Parathyroid adenoma (tissue), 2 donors: ENCODE measurements at regions not wholly inside any gene's neighbourhood (a gene's known extent, or its start where the extent isn't known, plus 50 kb on each side); places are given as distances from the start of the nearest gene placed in this dataset.
"Not testable (repeated sequence)": the region's sequence is repeated elsewhere in the genome, so short reads cannot be mapped to it uniquely, and the experiment has no call there.

ENCODE experiments used
- H2AFZ ChIP-seq: fragments of 300-600 bp; sonication (generic); one replicate; pipeline ENCODE4 v1.7.0; 2017; ENCODE audit warnings: antibody characterized with exemption, mild to moderate bottlenecking
- H3K27ac ChIP-seq: fragments of 300-600 bp; sonication (generic); one replicate; pipeline ENCODE4 v1.7.0; 2017
- H3K27me3 ChIP-seq: fragments of 300-600 bp; sonication (generic); one replicate; pipeline ENCODE4 v1.7.0; 2017; ENCODE audit warnings: low read length; ENCODE audit not compliant: control insufficient read depth, insufficient read depth
- H3K36me3 ChIP-seq: fragments of 300-600 bp; sonication (generic); one replicate; pipeline ENCODE4 v1.7.0; 2017; ENCODE audit warnings: low read length; ENCODE audit not compliant: control insufficient read depth, insufficient read depth
- H3K4me1 ChIP-seq: fragments of 300-600 bp; sonication (generic); one replicate; pipeline ENCODE4 v1.7.0; 2017; ENCODE audit warnings: control low read depth
- H3K4me2 ChIP-seq: fragments of 300-600 bp; sonication (generic); one replicate; pipeline ENCODE4 v1.7.0; 2017; ENCODE audit warnings: low read length
- H3K4me3 ChIP-seq: fragments of 300-600 bp; sonication (generic); one replicate; pipeline ENCODE4 v1.7.0; 2017; ENCODE audit warnings: low read depth, low read length
- H3K79me2 ChIP-seq: fragments of 300-600 bp; sonication (generic); one replicate; pipeline ENCODE4 v1.7.0; 2017; ENCODE audit warnings: control low read depth
- H3K9ac ChIP-seq: fragments of 300-600 bp; sonication (generic); one replicate; pipeline ENCODE4 v1.7.0; 2017; ENCODE audit warnings: mild to moderate bottlenecking
- H3K9me3 ChIP-seq: fragments of 300-600 bp; sonication (generic); one replicate; pipeline ENCODE4 v1.7.0; 2017; ENCODE audit warnings: low read length; ENCODE audit not compliant: control insufficient read depth
- CTCF ChIP-seq: fragments of 300-600 bp; sonication (generic); IDR thresholded peaks from one replicate; pipeline ENCODE4 v1.7.0; 2017; ENCODE audit warnings: antibody characterized with exemption, mild to moderate bottlenecking
- donor health status: primary hyperparathyroidism.

DNA sequence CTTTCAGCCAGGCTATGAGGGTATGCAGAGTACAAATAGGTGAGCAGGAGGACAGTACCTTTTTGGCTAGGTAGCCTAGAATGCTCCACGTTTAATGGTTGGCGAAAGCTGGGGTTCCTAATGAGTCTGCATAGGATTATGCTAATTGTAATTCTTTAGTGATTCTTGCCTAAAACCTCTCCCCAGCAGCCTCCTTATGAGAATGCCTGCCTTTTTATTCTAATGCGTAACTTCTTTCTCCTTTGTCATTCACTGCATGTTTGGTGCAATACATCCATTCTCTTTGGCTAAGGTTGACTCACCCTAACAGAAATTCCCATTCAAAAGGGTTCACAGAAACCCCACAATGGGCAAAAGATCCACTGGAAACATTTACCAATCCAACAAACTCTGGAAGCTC lies 752.2 kb downstream of the FSCB start:
- Histone ChIP-seq H3K4me3 (no peak overlapping the region), H3K4me2 (no peak overlapping the region), H3K9me3 (no peaks in the 10 kb centered on the region), H3K4me1 (no peaks in the 10 kb centered on the region), H2AFZ (no peak overlapping the region), H3K27ac (no peak overlapping the region), H3K9ac (no peak overlapping the region), H3K27me3 (no peaks in the 10 kb centered on the region), H3K36me3 (no peaks in the 10 kb centered on the region), H3K79me2 (no peaks in the 10 kb centered on the region)
- no peak for TF ChIP-seq CTCF

- no peaks in the 10 kb centered on the region for H3K79me2 ChIP-seq
- no peaks in the 10 kb centered on the region for H3K27me3 ChIP-seq
- no peaks in the 10 kb centered on the region for H3K36me3 ChIP-seq
- H3K4me3 ChIP-seq = no peak overlapping the region
- H3K4me1 ChIP-seq = no peaks in the 10 kb centered on the region
- no peak overlapping the region for H3K27ac ChIP-seq
- H3K9me3 ChIP-seq = no peaks in the 10 kb centered on the region
- H3K9ac ChIP-seq = no peak overlapping the region
- no peak overlapping the region for H3K4me2 ChIP-seq
- no peak overlapping the region for H2AFZ ChIP-seq
- TF ChIP-seq CTCF = no peak
Measured at GRCh38 chr14:43745746-43746145, 761.3 kb downstream of the FSCB start.

- Histone ChIP-seq H3K36me3 (no peaks in the 10 kb centered on the region), H3K4me2 (no peak overlapping the region), H3K9me3 (no peaks in the 10 kb centered on the region), H3K79me2 (no peaks in the 10 kb centered on the region), H3K9ac (no peak overlapping the region), H3K27me3 (no peaks in the 10 kb centered on the region), H3K4me3 (no peak overlapping the region), H2AFZ (no peak overlapping the region), H3K4me1 (no peaks in the 10 kb centered on the region), H3K27ac (no peak overlapping the region)
- no peak for TF ChIP-seq CTCF
Measured at GRCh38 chr14:43735932-43736331, 771.2 kb downstream of the FSCB start.

DNA sequence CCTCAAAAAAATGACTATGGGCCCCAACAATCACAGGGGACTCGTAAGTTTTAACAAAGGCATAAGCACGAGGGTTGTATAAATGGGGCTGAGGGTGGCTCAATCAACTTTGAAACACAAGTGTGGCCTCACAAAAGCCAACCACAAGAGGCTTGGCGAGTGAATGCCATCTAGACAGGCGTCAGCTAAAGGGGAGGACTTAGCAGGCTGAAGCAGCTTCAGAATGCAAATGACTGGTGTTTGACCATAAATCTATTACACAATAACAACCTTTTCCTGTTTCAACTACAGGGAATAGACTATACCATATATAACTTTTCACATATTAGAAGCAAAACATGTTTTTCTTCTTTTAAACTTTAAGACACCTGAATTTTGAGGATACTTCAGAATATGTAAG lies 777.9 kb downstream of the FSCB start:
- no peak overlapping the region for H3K27ac ChIP-seq
- no peaks in the 10 kb centered on the region for H3K4me1 ChIP-seq
- no peaks in the 10 kb centered on the region for H3K36me3 ChIP-seq
- no peak overlapping the region for H3K4me3 ChIP-seq
- H3K4me2 ChIP-seq = no peak overlapping the region
- no peaks in the 10 kb centered on the region for H3K79me2 ChIP-seq
- no peak overlapping the region for H3K9ac ChIP-seq
- no peaks in the 10 kb centered on the region for H3K27me3 ChIP-seq
- no peak for TF ChIP-seq CTCF
- no peaks in the 10 kb centered on the region for H3K9me3 ChIP-seq
- H2AFZ ChIP-seq = no peak overlapping the region

GRCh38 chr14:43706900-43707299 lies 800.2 kb downstream of the FSCB start:
- no peaks in the 10 kb centered on the region for H3K27me3 ChIP-seq
- H2AFZ ChIP-seq = no peak overlapping the region
- no peak overlapping the region for H3K4me2 ChIP-seq
- H3K79me2 ChIP-seq = no peaks in the 10 kb centered on the region
- no peaks in the 10 kb centered on the region for H3K4me1 ChIP-seq
- no peaks in the 10 kb centered on the region for H3K36me3 ChIP-seq
- no peak for TF ChIP-seq CTCF
- no peak overlapping the region for H3K27ac ChIP-seq
- H3K9ac ChIP-seq = no peak overlapping the region
- no peak overlapping the region for H3K4me3 ChIP-seq
- no peaks in the 10 kb centered on the region for H3K9me3 ChIP-seq

- not testable (repeated sequence) for H3K4me1 ChIP-seq, H3K36me3 ChIP-seq
Measured at GRCh38 chr14:43698561-43699284, 808.4 kb downstream of the FSCB start.

More at GRCh38 chr14:43698561-43699284, 808.4 kb downstream of the FSCB start:
- not testable (repeated sequence) for H3K4me3 ChIP-seq, H3K27me3 ChIP-seq, H3K9me3 ChIP-seq, H3K4me2 ChIP-seq, H3K27ac ChIP-seq, H3K79me2 ChIP-seq, H2AFZ ChIP-seq, H3K9ac ChIP-seq
